ENCODE measurements at regions not wholly inside any gene's neighbourhood (a gene's known extent, or its start where the extent isn't known, plus 50 kb on each side); places are given as distances from the start of the nearest gene placed in this dataset.

- no peak overlapping the region for H2AFZ ChIP-seq (ENCODE audit: low read depth, low read length, poor library complexity, severe bottlenecking)
- no peaks in the 10 kb centered on the region for H3K79me2 ChIP-seq (ENCODE audit: insufficient read depth, low read length)
- no peaks in the 10 kb centered on the region; the same call in 1 of the 2 replicates for H4K20me1 ChIP-seq (ENCODE audit: insufficient read depth)
- no peak for ATAC-seq
- ChIA-PET RAD21 (ENCODE audit: low non-redundant PET in 1 of 2, low total read pairs in 2 of 2, uncharacterized antibody in 2 of 2, unreplicated experiment in 2 of 2) (no interaction called here), POLR2A (no interaction called here), CTCF (no interaction called here)
- no peaks in the 10 kb centered on the region for H3K9me2 ChIP-seq (ENCODE audit: insufficient read depth)
- no peak overlapping the region for H3K27ac ChIP-seq (ENCODE audit: low read depth, low read length)
- H3K4me3 ChIP-seq (replicated peaks in 1 of 2; ENCODE audit: low read depth in 1 of 2, low read length in 2 of 2): no peak overlapping the region
- intact Hi-C loops (cut with micrococcal nuclease): no loop called here
- TF ChIP-seq CEBPB (IDR thresholded peaks at IDR 0.05; ENCODE audit: low read depth): no peak
- peaks cover 0 to 27% of the 10 kb centered on the region in 2 experiments; a peak in 2 of 4 replicates for H3K9me3 ChIP-seq (ENCODE audit: control insufficient read depth in 1 of 2, insufficient read depth in 1 of 2, low read depth in 1 of 2, low read length in 2 of 2)
- H3K4me2 ChIP-seq (ENCODE audit: low read length): no peak overlapping the region
- no peaks in the 10 kb centered on the region for H3K27me3 ChIP-seq (ENCODE audit: insufficient read depth, low read length)
- no peaks in the 10 kb centered on the region for H3K4me1 ChIP-seq (ENCODE audit: control insufficient read depth in 1 of 2, insufficient read depth in 2 of 2, low read length in 2 of 2)
- no peaks in the 10 kb centered on the region for H3K36me3 ChIP-seq (ENCODE audit: control insufficient read depth in 1 of 2, insufficient read depth in 2 of 2, low read length in 2 of 2)
- H3K9ac ChIP-seq (ENCODE audit: low read length): no peak overlapping the region
- no TSS peak for BruUV-seq (replicated peaks)
- DNase-seq (ENCODE audit: low read depth, low spot score): no peak
Measured at GRCh38 chr18:45173799-45174519, 441.3 kb upstream of the SLC14A2 start.

GRCh38 chr18:45174629-45175136 is 440.6 kb upstream of the SLC14A2 start:
- Histone ChIP-seq H3K27ac (ENCODE audit: low read depth, low read length) (no peak overlapping the region), H3K4me1 (ENCODE audit: control insufficient read depth in 1 of 2, insufficient read depth in 2 of 2, low read length in 2 of 2) (no peaks in the 10 kb centered on the region), H3K9me3 (ENCODE audit: control insufficient read depth in 1 of 2, insufficient read depth in 1 of 2, low read depth in 1 of 2, low read length in 2 of 2) (peaks cover 4 to 26% of the 10 kb centered on the region in 2 experiments; a peak in 2 of 4 replicates), H3K36me3 (ENCODE audit: control insufficient read depth in 1 of 2, insufficient read depth in 2 of 2, low read length in 2 of 2) (no peaks in the 10 kb centered on the region), H3K27me3 (ENCODE audit: insufficient read depth, low read length) (no peaks in the 10 kb centered on the region), H2AFZ (ENCODE audit: low read depth, low read length, poor library complexity, severe bottlenecking) (no peak overlapping the region), H3K4me3 (replicated peaks in 1 of 2; ENCODE audit: low read depth in 1 of 2, low read length in 2 of 2) (no peak overlapping the region), H4K20me1 (ENCODE audit: insufficient read depth) (no peaks in the 10 kb centered on the region; the same call in 1 of the 2 replicates), H3K4me2 (ENCODE audit: low read length) (no peak overlapping the region), H3K79me2 (ENCODE audit: insufficient read depth, low read length) (no peaks in the 10 kb centered on the region), H3K9ac (ENCODE audit: low read length) (no peak overlapping the region), H3K9me2 (ENCODE audit: insufficient read depth) (no peaks in the 10 kb centered on the region)
- intact Hi-C loops (cut with micrococcal nuclease): no loop called here
- no peak for DNase-seq (ENCODE audit: low read depth, low spot score)
- no peak for TF ChIP-seq POLR2AphosphoS5 (IDR thresholded peaks at IDR 0.05; ENCODE audit: low read depth, low read length)
- TF ChIP-seq FOSL1 (IDR thresholded peaks at IDR 0.05; ENCODE audit: low read depth): no peak
- no peak for TF ChIP-seq ZFX (IDR thresholded peaks at IDR 0.05)
- no peak for TF ChIP-seq RAD21 (IDR thresholded peaks at IDR 0.05; ENCODE audit: low read depth)
- ATAC-seq: no peak
- RAD21 ChIA-PET (ENCODE audit: low non-redundant PET in 1 of 2, low total read pairs in 2 of 2, uncharacterized antibody in 2 of 2, unreplicated experiment in 2 of 2): no interaction called here
- POLR2A ChIA-PET: no interaction called here
- CTCF ChIA-PET: no interaction called here
- no TSS peak for BruUV-seq (replicated peaks)
